GM21786 (cell line): ENCODE measurements at regions not wholly inside any gene's neighbourhood (a gene's known extent, or its start where the extent isn't known, plus 50 kb on each side); places are given as distances from the start of the nearest gene placed in this dataset.
"Not testable (repeated sequence)": the region's sequence is repeated elsewhere in the genome, so short reads cannot be mapped to it uniquely, and the experiment has no call there.

Source experiments
- ATAC-seq: cut with Tn5 transposase; IDR thresholded peaks from one replicate; pipeline ENCODE4 v1.9.1; 2021; ENCODE audit not compliant: unreplicated experiment

DNA sequence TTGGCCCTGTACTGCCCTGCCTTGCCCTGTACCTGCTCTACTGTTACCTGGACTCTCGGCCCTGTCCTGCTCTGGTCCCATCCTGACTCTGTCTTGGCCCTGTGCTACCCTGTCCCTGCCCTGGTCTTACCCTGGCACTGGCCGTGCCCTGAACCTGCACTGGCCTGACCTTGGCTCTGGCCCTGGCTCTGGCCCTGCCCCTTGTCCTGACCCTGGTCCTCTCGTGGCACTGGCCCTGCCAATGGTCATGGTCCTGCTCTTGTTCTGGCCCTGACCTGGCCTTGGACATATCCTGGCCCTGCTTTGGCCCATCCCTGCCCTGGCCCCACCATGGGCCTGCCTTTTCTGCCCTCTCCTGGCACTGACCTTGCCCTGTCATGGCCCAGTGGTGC is 251.3 kb downstream of the TP53TG3F start:
- not testable (repeated sequence) for ATAC-seq

DNA sequence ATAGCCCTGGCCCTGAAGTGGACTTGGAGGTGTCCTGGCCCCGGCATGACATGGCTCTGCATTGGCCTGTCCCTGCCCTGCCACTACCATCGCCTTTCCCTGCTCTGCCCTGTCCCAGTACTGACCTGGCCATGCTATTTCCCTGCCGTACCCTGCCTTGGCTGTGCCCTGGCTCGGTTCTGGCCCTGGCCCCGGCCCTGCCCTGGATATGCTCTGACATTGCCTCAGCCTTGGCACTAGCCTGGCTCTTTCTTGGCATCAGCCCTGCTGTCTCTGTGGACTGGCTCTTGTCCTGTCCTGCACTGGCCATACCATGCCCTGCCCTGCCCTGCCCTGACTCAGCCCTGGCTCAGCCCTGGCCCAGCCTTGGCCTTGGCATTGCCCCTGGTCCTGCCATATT is 252.2 kb downstream of the TP53TG3F start:
- ATAC-seq: not testable (repeated sequence)

DNA sequence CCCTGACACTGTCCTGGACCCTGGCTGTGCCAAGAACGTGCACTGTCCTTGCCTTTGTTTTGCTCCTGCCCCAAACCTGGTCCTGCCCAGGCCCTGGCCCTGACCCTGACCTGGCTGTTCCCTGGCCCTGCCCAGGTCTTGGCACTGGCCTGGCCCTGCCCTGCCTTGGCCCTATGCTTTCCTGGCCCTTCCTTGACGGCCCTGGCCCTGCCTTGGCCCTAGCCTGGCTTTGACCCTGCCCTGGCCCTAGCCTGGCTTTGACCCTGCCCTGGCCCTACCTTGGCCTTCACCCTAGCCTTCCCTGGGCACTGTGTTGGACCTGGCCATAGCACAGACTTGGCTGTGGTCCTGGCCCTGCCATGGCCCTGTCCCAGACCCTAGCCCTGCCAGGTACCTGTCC is 252.9 kb downstream of the TP53TG3F start:
- not testable (repeated sequence) for ATAC-seq

DNA sequence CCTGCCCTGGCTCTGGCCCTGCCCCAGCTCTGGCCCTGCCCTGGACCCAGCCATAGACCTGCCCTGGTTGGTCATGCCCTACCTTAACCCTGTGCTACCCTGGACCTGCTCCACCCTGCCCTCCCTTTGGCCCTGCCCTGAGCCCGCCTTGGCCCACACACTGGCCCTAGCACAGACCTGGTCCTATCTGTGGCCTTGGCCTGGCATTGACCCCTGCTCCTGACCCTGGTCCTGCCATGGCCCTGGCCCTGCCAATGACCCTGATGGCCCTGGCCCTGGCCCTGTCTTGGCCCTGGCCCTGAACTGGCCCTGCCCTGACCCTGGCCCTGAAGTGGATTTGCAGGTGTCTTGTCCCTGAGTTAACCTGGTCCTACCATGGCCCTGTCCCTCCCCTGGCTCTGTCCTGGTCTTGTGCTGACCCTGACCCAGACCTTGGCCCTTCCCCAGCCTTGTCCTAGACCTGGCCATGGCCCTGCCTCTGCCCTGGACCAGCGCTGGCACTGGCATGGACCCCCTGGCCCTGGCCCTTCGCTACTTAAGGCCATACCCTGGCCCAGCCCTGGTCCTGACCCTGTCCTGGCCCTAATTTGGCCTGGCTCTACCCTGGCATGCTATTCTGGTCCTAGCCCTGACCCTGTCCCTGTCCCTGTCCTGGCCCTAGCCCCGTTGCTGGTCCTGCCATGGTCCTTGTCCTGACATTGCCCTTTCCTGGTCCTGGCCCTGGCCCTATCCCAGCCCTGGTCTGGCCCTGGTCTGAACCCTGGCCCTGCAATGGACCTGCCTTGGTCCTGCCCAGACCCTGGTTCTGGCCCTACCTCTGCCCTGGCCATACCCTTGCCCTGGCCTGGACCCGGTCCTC is 253.7 kb downstream of the TP53TG3F start:
- ATAC-seq: not testable (repeated sequence)

DNA sequence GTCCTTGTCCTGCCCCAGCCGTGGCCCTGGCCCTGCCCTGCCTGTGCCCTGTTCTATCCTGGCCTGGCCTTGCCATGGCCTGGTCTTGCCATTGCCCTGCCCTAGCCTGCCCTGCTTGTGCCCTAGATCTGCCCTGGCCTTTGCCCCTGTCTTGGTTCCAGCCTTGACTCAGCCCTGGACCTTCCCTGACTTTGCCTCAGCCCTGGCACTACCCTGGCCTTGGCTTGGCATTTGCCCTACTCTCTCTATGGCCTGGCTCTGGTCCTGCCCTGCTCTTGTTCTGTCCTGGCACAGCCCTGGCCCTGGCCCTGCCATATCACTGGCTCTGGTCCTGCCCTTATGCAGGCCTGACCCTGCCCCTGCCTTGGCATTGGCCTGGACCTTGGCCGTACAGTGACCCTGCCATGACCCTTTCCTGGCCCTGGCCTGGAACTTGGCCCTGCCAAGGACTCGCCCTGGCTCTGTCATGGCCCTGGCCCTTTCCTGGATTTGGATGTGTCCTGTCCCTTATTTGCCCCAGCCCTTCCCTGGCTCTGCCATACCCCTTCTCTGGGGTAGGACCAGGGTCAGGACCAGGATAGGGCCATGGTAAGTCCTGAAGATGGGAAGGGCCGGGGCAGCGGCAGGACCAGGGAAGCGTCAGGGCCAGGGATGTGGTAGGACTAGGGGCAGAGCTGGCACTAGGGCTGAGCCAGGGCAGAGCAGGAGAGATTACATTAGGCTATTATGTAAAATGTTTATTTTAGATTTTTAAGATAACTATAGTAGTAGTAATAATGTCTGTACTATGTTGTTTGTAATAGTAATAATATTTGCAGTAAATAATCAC is 254.5 kb downstream of the TP53TG3F start:
- ATAC-seq: not testable (repeated sequence)

DNA sequence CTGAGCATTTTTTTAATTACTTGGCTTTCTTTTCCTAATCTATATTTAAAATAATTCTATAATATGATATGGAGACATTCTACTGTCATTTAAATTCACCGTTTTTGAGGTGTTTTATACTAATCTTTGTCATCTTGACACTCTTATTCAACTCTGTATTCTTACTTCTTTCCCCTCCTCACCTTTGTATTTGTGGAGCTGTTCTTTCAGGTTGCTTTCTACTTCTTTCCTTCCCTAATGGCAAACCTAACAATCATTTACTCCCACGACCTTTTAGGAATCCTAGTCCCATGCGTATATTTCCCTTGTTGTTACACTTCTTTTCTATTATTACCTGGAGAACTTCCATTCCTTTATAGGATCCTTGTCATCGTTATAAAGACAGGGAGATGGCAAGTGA is 271.8 kb downstream of the TP53TG3F start:
- not testable (repeated sequence) for ATAC-seq

DNA sequence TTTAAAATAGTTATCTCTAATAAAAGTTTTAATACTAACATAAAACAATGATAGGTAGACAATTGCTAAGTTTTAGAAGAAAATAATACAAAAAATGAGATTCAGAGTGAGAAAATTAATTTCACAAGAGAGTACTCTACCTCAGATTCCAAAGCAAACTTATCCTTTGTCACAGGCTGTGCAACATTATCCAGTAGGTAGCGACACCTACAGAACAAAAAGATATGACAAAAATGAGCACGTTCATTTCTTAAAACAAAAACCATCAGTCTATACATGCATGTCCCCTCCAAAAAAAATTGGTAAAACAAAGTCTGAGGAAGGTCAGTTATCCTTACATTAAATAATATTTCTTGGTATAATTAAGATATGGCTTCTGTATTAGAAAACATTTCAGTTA is 275.2 kb downstream of the TP53TG3F start:
- ATAC-seq: not testable (repeated sequence)

DNA sequence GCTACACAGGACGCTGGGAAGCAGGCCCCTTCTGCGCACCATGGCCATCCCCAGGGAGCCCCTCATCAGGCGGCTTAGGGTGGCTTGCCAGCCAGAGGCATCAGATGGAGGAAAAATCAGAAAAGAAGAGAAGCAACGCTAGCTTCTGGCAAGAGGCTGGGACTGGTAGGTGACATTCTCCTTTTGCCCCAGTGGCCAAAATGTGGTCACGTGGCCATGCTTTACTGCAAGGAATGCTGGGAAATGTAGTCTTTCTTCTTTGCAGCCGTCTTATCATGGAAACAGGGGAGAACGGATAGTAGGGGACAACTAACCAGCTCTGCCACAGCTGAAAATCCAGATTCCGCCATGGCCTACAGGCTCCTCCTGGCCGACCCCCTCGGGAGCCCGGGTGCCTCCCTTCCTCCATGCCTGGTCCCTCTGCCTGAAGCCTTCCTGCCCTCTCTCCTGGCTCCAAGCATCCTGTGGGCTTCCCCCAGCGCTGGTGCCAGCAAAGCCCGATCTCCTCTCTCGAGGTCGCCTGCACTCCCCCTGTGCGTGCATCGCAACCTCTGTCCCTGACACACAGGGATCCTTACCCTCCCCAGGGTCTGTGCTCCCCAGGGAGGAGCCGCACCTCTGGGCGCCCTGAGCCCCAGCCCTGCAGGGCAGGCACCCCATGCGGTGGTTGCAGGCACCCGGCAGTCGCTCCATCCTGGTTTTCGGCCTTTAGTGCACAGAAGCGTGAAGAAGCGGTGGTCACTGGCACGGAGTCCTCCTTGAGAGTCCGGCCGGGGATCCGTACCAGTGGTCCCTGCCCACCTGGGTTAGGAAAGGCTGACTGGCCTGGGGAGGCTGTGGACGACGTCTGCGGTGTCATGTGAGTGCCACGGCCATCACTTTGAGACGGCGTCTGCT is 307.7 kb downstream of the TP53TG3F start:
- not testable (repeated sequence) for ATAC-seq

DNA sequence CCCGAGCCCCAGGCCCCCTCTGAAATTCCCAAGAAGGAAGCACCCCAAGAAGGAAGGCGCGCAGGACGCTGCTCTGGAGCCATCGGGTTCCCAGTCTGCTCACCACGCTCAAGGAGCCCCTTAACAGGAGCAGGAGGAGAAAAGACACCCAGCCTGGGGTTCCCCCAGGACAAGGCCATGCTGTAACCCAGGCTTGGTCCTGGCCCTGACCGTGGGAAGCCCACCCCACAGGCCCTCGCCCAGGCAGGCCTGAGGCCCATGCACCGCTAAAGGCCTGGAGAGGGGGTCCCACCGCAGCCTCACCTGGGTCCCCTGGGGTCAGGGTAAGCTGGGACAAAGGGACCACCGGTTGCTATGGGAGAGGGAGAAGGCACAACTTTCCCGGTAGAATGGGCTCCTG is 309.3 kb downstream of the TP53TG3F start:
- ATAC-seq: not testable (repeated sequence)

DNA sequence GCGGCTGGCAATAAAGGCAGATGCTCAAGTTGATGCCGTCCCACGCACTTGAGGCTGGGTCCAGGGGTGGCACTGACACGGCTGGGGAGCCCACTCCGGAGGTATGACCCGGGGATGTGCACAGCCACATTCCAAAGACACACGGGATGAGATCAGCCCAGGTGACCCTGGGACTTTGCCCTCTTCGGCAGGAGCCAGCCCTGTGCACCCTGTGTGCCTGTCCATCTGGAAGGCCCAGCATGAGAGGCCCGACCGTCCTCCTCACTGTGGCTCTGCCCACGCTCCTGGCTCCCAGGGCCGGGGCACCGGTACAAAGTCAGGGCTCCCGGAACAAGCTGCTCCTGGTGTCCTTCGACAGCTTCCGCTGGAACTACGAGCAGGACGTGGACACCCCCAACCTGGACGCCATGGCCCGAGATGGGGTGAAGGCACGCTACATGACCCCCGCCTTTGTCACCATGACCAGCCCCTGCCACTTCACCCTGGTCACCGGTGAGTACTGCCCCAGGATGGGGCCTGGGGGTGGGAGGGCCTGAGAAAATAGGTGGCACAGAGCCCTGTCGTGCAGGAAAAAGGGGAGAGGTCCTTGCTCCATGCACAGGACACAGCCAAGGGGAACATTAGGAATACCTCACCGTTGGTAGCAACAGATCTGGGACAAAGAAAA is 309.9 kb downstream of the TP53TG3F start:
- not testable (repeated sequence) for ATAC-seq

DNA sequence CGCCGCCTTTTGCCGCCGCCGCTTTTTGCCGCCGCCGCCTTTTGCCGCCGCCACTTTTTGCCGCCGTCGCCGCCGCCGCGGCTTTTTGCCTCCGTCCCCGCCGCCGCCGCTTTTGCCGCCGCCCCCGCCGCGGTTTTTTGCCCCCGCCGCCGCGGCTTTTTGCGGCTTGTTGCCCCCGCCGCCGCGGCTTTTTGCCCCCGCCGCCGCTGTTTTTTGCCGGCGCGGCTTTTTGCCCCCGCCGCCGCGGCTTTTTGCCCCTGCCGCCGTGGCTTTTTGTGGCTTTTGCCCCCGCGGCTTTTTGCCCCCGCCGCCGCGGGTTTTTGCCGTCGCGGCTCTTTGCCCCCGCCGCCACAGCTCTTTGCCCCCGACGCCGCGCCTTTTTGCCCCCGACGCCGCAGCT is 311.1 kb downstream of the TP53TG3F start:
- not testable (repeated sequence) for ATAC-seq

DNA sequence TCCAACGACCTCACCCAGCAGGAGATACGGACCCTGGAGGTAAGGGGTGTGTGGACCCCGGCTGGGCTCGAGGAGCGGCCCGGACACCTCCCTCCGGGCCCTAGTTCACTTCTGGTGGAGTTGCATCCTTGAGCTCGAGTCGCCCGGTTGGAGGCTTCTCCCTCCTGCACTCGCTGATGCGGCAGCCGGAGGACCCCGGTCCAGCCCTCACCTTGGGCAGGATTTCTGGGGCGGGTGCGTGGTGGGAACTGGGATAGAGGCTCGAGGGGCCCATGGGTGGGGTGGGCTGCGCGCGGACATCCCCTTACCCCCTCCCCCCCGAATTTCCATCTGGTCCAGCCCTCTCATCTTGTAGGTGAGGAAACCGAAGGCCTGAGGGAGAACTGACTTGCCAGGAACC is 311.8 kb downstream of the TP53TG3F start:
- not testable (repeated sequence) for ATAC-seq

DNA sequence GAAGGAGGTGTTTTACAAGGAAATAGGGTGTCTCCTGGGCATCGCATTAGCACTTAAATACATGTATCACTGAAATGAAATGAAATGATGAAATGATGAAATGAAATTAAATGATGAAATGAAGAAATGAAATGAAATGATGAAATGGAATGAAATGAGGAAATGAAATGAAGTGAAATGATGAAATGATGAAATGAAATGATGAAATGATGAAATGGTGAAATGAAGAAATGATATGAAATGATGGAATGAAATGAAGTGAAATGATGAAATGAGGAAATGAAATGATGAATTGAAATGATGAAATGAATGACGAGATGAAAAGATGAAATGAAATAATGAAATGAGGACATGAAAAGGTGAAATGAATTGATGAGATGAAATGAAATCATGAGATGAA is 314.6 kb downstream of the TP53TG3F start:
- not testable (repeated sequence) for ATAC-seq

DNA sequence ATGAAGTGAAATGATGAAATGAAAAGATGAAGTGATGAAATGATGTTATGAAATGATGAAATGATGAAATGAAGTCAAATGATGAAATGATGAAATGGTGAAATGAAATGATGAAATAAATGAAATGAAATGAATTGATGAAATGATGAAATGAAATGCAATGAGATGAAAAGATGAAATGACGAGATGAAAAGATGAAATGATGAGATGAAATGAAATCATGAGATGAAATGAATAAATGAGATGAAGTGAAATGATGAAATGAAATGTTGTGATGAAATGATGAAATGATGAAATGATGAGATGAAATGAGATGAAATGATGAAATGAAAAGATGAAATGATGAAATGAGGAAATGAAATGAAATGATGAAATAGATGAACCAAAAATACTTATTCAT is 315.3 kb downstream of the TP53TG3F start:
- ATAC-seq: not testable (repeated sequence)

DNA sequence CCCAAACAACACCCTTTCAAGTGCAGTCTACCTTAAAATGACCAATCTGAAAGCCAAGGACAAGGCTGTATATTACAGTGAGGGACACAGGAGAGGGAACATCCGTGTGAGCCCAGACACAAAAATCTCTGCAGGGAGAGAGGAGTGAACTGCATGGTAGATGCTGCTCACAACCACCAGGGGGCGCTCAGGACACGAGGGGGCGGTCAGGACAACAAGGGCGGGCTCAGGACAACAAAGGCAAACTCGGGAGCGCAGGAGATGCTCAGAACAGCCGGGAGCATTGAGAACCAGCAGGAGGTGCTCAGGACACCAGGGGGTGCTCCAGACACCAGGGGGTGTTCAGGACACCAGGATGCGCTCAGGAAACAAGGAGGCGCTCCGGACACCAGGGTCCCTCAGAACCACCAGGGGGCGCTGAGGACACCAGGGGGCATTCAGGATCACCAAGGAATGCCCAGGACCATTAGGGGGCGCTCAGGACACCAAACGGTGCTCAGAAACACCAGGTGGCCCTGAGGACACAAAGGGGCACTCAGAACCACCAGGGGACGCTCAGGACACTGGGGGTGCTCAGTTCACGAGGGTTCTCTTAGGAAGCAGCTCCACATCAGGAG is 357.0 kb downstream of the TP53TG3F start:
- ATAC-seq: not testable (repeated sequence)

DNA sequence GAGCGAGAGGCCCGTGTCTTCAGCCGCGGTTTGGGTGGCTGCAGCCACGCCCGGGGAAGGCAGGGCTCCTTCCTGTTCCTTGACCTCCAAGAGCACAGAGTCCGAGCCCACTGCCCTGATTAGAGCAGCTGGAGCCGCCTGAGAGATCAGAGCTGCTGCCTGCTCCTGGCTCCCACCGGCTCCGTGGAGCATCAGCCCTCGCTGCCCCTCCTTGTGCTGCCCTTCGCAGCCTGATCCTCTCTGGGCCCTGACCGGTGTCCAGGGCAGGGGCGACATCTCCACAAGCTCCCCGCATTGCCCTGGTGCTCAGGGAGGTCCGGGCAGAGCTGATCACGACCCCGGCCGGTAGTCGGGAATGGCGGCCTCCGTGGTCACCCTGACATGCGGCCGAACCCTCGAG is 365.3 kb downstream of the TP53TG3F start:
- not testable (repeated sequence) for ATAC-seq

DNA sequence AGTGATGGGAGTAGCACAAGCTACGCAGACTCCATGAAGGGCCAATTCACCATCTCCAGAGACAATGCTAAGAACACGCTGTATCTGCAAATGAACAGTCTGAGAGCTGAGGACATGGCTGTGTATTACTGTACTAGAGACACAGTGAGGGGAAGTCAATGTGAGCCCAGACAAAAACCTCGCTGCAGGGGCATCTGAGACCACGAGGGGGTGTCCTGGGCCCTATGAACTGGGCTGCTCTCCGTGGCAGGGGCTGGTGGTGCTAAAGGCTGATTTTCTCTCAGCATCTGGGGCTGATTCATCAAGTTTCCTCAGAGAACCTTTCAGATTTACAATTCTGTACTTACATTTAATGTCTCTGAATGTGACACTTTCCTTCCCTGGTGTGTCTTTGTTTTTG is 368.1 kb downstream of the TP53TG3F start:
- not testable (repeated sequence) for ATAC-seq

DNA sequence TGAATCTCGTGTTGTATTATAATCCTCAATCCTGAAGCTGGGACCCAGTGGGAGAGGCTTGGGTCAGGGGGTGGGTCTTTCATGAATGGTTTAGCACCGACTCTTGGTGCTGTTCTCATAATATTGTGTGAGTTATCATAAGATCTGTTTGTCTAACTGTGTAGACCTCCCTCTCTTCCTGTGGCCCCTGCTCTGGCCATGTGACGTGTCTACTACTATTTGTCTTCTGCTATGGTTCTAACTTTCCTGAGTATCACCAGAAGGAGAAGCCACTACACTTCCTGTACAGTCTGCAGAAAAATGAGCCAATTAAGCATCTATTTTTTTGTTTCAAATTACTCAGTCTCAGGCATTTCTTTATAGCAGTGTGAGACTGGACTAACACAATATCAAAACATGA is 379.7 kb downstream of the TP53TG3F start:
- ATAC-seq: not testable (repeated sequence)

DNA sequence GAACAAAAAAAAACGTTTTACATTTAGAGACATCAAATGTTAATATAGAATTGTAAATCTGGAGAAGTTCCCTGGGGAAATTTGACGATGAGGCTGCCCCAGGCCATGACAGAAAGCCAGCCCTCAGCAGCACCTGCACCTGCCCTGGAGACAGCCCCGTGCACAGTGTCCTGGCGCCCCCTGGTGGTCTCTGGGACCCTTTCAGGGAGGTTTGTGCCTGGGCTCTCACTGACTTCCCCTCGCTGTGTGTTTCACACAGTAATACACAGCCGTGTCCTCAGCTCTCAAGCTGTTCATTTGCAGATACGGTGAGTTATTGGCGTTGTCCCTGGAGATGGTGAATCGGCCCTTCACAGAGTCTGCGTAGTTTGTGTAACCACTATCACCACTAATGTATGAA is 385.1 kb downstream of the TP53TG3F start:
- ATAC-seq: not testable (repeated sequence)
